Mammary epithelial cell (primary cell): ENCODE measurements at regions not wholly inside any gene's neighbourhood (a gene's known extent, or its start where the extent isn't known, plus 50 kb on each side); places are given as distances from the start of the nearest gene placed in this dataset.

Source experiments
- EZH2 ChIP-seq: IDR thresholded peaks from 2 replicates; pipeline ENCODE4 v1.6.1; 2012; ENCODE audit warnings: low read length, inconsistent platforms, borderline replicate concordance
- TF ChIP-seq, protein P1 (sequence below), 2 donors: IDR thresholded peaks in 1 of 2; conservative IDR thresholded peaks in 1 of 2; 2 replicates each; pipeline ENCODE4 v1.5.1; 2011 to 2012; ENCODE audit warnings: inconsistent platforms in 2 of 2, low read length in 2 of 2, mild to moderate bottlenecking in 2 of 2, control low read depth in 1 of 2, low read depth in 1 of 2; ENCODE audit not compliant: insufficient read depth in 1 of 2; ENCODE audit errors: extremely low read depth in 1 of 2

DNA sequence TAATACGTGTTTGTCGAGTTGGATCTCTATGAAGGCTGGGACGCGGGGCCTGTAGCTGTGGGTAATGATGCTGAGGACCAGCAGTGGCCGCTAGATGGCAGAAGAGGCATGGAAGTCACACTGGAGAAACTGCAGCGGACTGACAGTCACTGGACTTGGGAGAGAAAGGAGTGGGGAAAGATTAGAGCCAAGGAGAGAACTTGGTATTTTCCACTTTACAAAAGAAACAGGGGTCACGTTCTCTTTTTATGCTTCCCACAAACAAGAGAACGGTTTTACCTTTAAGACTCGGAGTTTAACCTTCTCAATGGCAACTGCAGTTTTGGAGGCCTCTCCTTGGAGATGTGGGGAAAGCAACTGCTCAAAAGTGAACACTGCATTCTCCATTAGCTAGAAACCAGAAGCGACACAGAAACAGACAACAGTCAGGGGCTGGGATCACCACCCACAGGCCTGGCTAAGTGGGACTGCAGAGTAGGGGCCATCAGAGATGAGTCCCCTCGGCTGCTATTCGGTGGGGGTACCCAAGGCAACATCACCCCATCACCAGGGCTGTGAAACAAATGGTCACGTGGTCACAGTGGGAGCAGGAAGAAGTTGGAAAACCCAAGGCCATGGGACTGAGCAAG lies 51.1 kb upstream of the EDEM3 start:
- no peak for TF ChIP-seq EZH2
- TF ChIP-seq, protein P1, sequence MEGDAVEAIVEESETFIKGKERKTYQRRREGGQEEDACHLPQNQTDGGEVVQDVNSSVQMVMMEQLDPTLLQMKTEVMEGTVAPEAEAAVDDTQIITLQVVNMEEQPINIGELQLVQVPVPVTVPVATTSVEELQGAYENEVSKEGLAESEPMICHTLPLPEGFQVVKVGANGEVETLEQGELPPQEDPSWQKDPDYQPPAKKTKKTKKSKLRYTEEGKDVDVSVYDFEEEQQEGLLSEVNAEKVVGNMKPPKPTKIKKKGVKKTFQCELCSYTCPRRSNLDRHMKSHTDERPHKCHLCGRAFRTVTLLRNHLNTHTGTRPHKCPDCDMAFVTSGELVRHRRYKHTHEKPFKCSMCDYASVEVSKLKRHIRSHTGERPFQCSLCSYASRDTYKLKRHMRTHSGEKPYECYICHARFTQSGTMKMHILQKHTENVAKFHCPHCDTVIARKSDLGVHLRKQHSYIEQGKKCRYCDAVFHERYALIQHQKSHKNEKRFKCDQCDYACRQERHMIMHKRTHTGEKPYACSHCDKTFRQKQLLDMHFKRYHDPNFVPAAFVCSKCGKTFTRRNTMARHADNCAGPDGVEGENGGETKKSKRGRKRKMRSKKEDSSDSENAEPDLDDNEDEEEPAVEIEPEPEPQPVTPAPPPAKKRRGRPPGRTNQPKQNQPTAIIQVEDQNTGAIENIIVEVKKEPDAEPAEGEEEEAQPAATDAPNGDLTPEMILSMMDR (conservative IDR thresholded peaks at IDR 0.05 in 1 of 2, IDR thresholded peaks at IDR 0.05 in 1 of 2; ENCODE audit: extremely low read depth in 1 of 2, insufficient read depth in 1 of 2, low read depth in 1 of 2, low read length in 2 of 2) = peak; percentile 83 to 89
